CD4-positive, alpha-beta T cell treated with Interleukin-4 for 1 hour (primary cell): ENCODE measurements at regions not wholly inside any gene's neighbourhood (a gene's known extent, or its start where the extent isn't known, plus 50 kb on each side); places are given as distances from the start of the nearest gene placed in this dataset.

Experiments
- DNase-seq, 2 donors: peaks; one replicate each; pipeline ENCODE4 v3.0.0-alpha.2; 2020 to 2022

- no peak for DNase-seq
These were observed 175.7 kb upstream of the INHBA start for GRCh38 chr7:41878309-41879295.

GRCh38 chr7:41877118-41877517, 174.2 kb upstream of the INHBA start:
- no peak for DNase-seq

GRCh38 chr7:41875513-41875912, 172.6 kb upstream of the INHBA start:
- DNase-seq = no peak

GRCh38 chr7:41874201-41874785, 171.4 kb upstream of the INHBA start:
- DNase-seq = no peak

- no peak for DNase-seq
These were observed 170.9 kb upstream of the INHBA start for GRCh38 chr7:41873741-41874140.

- DNase-seq = no peak
These were observed 170.1 kb upstream of the INHBA start for GRCh38 chr7:41872966-41873365.

- peak in 1 of 2 donors; percentile 4 for DNase-seq
These were observed 167.7 kb upstream of the INHBA start for GRCh38 chr7:41870461-41871138.

GRCh38 chr7:41869997-41870396, 167.1 kb upstream of the INHBA start:
- DNase-seq = peak; percentile 7 to 36

- DNase-seq = no peak
These were observed 166.7 kb upstream of the INHBA start for GRCh38 chr7:41869596-41869995.

- no peak for DNase-seq
These were observed 166.2 kb upstream of the INHBA start for GRCh38 chr7:41869091-41869490.

GRCh38 chr7:41867639-41868280, 164.9 kb upstream of the INHBA start:
- DNase-seq = no peak

- DNase-seq = no peak
These were observed 159.4 kb upstream of the INHBA start for GRCh38 chr7:41862261-41862660.

GRCh38 chr7:41861642-41862041, 158.8 kb upstream of the INHBA start:
- no peak for DNase-seq

GRCh38 chr7:41858201-41858600, 155.3 kb upstream of the INHBA start:
- no peak for DNase-seq

GRCh38 chr7:41855798-41856197, 152.9 kb upstream of the INHBA start:
- no peak for DNase-seq

- DNase-seq = no peak
These were observed 144.7 kb upstream of the INHBA start for GRCh38 chr7:41847606-41848005.

- DNase-seq = no peak
These were observed 144.3 kb upstream of the INHBA start for GRCh38 chr7:41847151-41847550.

- no peak for DNase-seq
These were observed 140.1 kb upstream of the INHBA start for GRCh38 chr7:41842956-41843355.

- no peak for DNase-seq
These were observed 135.0 kb upstream of the INHBA start for GRCh38 chr7:41837916-41838315.

- no peak for DNase-seq
These were observed 133.2 kb upstream of the INHBA start for GRCh38 chr7:41835976-41836530.

- no peak for DNase-seq
These were observed 132.2 kb upstream of the INHBA start for GRCh38 chr7:41834805-41835694.

- DNase-seq = no peak
These were observed 130.1 kb upstream of the INHBA start for GRCh38 chr7:41832941-41833340.
